ENCODE measurements at regions not wholly inside any gene's neighbourhood (a gene's known extent, or its start where the extent isn't known, plus 50 kb on each side); places are given as distances from the start of the nearest gene placed in this dataset.

GRCh38 chr1:239662950-239663349 lies 276.6 kb downstream of the CHRM3 start:
- TF ChIP-seq CTCF (IDR thresholded peaks at IDR 0.05 in 4 of 5, conservative IDR thresholded peaks at IDR 0.05 in 1 of 5) (no peak), POLR2A (IDR thresholded peaks at IDR 0.05) (no peak)
- intact Hi-C loops (cut with DNase I; ENCODE audit: low total_unique reads) = no loop called here
- no peaks in the 10 kb centered on the region for H3K9me3 ChIP-seq
- no peaks in the 10 kb centered on the region for H3K4me1 ChIP-seq
- no peak for ATAC-seq
- H3K27ac ChIP-seq = no peak overlapping the region
- H3K36me3 ChIP-seq = no peaks in the 10 kb centered on the region
- no peaks in the 10 kb centered on the region for H3K27me3 ChIP-seq
- in situ Hi-C loops (cut with MboI; ENCODE audit: low sequenced_read_pairs in 4 of 4) = no loop called here
- no peak overlapping the region for H3K4me3 ChIP-seq
- DNase-seq = no peak

GRCh38 chr1:239672256-239672655 lies 285.9 kb downstream of the CHRM3 start:
- no peaks in the 10 kb centered on the region for H3K27me3 ChIP-seq
- H3K27ac ChIP-seq = no peak overlapping the region
- intact Hi-C loops (cut with DNase I; ENCODE audit: low total_unique reads) = no loop called here
- H3K9me3 ChIP-seq = no peaks in the 10 kb centered on the region
- no peaks in the 10 kb centered on the region for H3K4me1 ChIP-seq
- no peak for ATAC-seq
- H3K4me3 ChIP-seq = no peak overlapping the region
- DNase-seq = no peak
- TF ChIP-seq CTCF (IDR thresholded peaks at IDR 0.05 in 4 of 5, conservative IDR thresholded peaks at IDR 0.05 in 1 of 5) = no peak
- TF ChIP-seq POLR2A (IDR thresholded peaks at IDR 0.05) = no peak
- in situ Hi-C loops (cut with MboI; ENCODE audit: low sequenced_read_pairs in 4 of 4) = no loop called here
- H3K36me3 ChIP-seq = no peaks in the 10 kb centered on the region

- no peak for DNase-seq
- ATAC-seq = no peak
Observed at GRCh38 chr1:239675735-239676134, 289.4 kb downstream of the CHRM3 start.

GRCh38 chr1:239676522-239677273 lies 290.3 kb downstream of the CHRM3 start:
- intact Hi-C loops (cut with DNase I; ENCODE audit: low total_unique reads) = no loop called here

More at GRCh38 chr1:239675735-239676134, 289.4 kb downstream of the CHRM3 start:
- in situ Hi-C loops (cut with MboI; ENCODE audit: low sequenced_read_pairs in 4 of 4) (no loop called here), intact Hi-C loops (cut with DNase I; ENCODE audit: low total_unique reads) (no loop called here)
- H3K4me1 ChIP-seq = no peaks in the 10 kb centered on the region
- H3K4me3 ChIP-seq = no peak overlapping the region
- TF ChIP-seq POLR2A (IDR thresholded peaks at IDR 0.05) = no peak
- no peak for TF ChIP-seq CTCF (IDR thresholded peaks at IDR 0.05 in 4 of 5, conservative IDR thresholded peaks at IDR 0.05 in 1 of 5)
- H3K36me3 ChIP-seq = no peaks in the 10 kb centered on the region
- H3K9me3 ChIP-seq = no peaks in the 10 kb centered on the region
- no peaks in the 10 kb centered on the region for H3K27me3 ChIP-seq
- H3K27ac ChIP-seq = no peak overlapping the region

More at GRCh38 chr1:239676522-239677273, 290.3 kb downstream of the CHRM3 start:
- Histone ChIP-seq H3K36me3 (no peaks in the 10 kb centered on the region), H3K4me3 (no peak overlapping the region), H3K27me3 (no peaks in the 10 kb centered on the region), H3K9me3 (no peaks in the 10 kb centered on the region), H3K4me1 (no peaks in the 10 kb centered on the region), H3K27ac (no peak overlapping the region)
- DNase-seq = no peak
- no peak for TF ChIP-seq POLR2A (IDR thresholded peaks at IDR 0.05)
- TF ChIP-seq CTCF (IDR thresholded peaks at IDR 0.05 in 4 of 5, conservative IDR thresholded peaks at IDR 0.05 in 1 of 5) = no peak
- ATAC-seq = no peak
- in situ Hi-C loops (cut with MboI; ENCODE audit: low sequenced_read_pairs in 4 of 4) = no loop called here

All from gastrocnemius medialis (tissue), 4 donors.